GM12891 (cell line): ENCODE measurements at regions not wholly inside any gene's neighbourhood (a gene's known extent, or its start where the extent isn't known, plus 50 kb on each side); places are given as distances from the start of the nearest gene placed in this dataset.
"Not testable (repeated sequence)": the region's sequence is repeated elsewhere in the genome, so short reads cannot be mapped to it uniquely, and the experiment has no call there.

ENCODE experiments used
- DNase-seq: peaks from one replicate; pipeline ENCODE4 v3.0.0; 2011; ENCODE audit warnings: low spot score; ENCODE audit not compliant: insufficient read length
- FAIRE-seq: peaks from 2 replicates; lab custom pipeline; 2011; peaks lifted over from hg19 to GRCh38; lab: Jason Lieb, UNC
- PAX5 ChIP-seq: IDR thresholded peaks from 2 replicates; pipeline ENCODE4 v1.6.1; 2011; ENCODE audit warnings: low read length, moderate library complexity, mild to moderate bottlenecking; ENCODE audit not compliant: insufficient read depth, severe bottlenecking
- POLR2A ChIP-seq: IDR thresholded peaks from 2 replicates; pipeline ENCODE4 v1.6.1; 2011; ENCODE audit warnings: low read depth, low read length, control low read depth
- POLR2AphosphoS5 ChIP-seq: IDR thresholded peaks from 2 replicates; pipeline ENCODE4 v1.6.1; 2011; ENCODE audit warnings: low read depth, low read length, control low read depth
- POU2F2 ChIP-seq: IDR thresholded peaks from 2 replicates; pipeline ENCODE4 v1.6.1; 2011; ENCODE audit warnings: low read depth, mild to moderate bottlenecking, control low read depth, low read length, moderate library complexity
- SPI1 ChIP-seq: IDR thresholded peaks from 2 replicates; pipeline ENCODE4 v1.6.1; 2011; ENCODE audit warnings: low read depth, low read length, control low read depth
- TAF1 ChIP-seq: IDR thresholded peaks from 2 replicates; pipeline ENCODE4 v1.6.1; 2011; ENCODE audit warnings: low read depth, low read length, control low read depth

DNA sequence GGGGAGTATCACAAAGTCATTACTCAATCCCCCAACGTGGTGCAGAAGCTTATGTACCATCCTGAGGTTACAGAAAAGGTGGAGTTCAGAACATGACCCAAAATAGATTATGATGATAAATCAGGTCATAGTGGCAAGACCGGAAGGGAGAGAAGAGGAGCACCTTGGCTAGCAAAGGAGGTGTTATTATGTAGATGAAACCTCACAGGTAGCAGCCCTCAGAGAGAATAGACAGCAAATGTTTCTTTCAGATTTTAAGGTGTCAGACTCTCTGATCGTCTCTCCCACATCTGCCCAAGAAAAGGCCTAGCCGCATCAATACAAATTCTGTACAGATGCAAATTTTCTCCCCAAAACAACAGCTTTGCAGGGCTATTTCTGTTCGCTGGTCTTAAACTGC lies 88.3 kb upstream of the SEMA3D start:
- FAIRE-seq: no peak
- TF ChIP-seq SPI1 (no peak), POLR2AphosphoS5 (no peak), TAF1 (no peak), POLR2A (no peak), POU2F2 (no peak), PAX5 (no peak)

GRCh38 chr7:85274454-85274853 lies 87.6 kb upstream of the SEMA3D start:
- DNase-seq (no peak), FAIRE-seq (no peak)
- TF ChIP-seq POLR2AphosphoS5: no peak
- TF ChIP-seq POU2F2: no peak
- no peak for TF ChIP-seq SPI1
- no peak for TF ChIP-seq TAF1
- TF ChIP-seq PAX5: no peak
- no peak for TF ChIP-seq POLR2A

More for the DNA sequence above, 88.3 kb upstream of the SEMA3D start:
- no peak for DNase-seq

DNA sequence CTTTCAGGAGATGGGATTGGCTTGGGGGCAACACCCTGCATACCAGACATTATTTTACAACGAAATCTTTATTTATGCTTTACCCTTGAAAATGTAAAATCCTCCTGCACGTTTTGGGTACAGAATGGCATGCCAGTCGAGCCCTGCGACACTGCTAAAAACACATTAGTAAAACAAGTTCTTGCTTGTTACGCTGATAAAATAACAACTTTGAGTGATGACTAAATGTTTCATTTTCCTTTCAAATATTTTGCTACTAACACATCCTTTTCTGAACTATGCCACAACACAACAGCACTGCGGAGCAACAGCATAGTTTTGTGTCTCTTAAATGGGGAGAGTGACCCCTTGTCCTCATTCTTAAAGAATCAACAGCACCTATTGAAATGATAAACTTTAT lies 76.0 kb upstream of the SEMA3D start:
- TF ChIP-seq SPI1: no peak
- no peak for TF ChIP-seq TAF1
- TF ChIP-seq POLR2AphosphoS5: no peak
- no peak for TF ChIP-seq POU2F2
- no peak for TF ChIP-seq PAX5
- no peak for TF ChIP-seq POLR2A
- DNase-seq: no peak
- FAIRE-seq: no peak

GRCh38 chr7:85261336-85261735 lies 74.5 kb upstream of the SEMA3D start:
- DNase-seq (no peak), FAIRE-seq (no peak)
- TF ChIP-seq TAF1 (no peak), SPI1 (no peak), PAX5 (no peak), POU2F2 (no peak), POLR2A (no peak), POLR2AphosphoS5 (no peak)

DNA sequence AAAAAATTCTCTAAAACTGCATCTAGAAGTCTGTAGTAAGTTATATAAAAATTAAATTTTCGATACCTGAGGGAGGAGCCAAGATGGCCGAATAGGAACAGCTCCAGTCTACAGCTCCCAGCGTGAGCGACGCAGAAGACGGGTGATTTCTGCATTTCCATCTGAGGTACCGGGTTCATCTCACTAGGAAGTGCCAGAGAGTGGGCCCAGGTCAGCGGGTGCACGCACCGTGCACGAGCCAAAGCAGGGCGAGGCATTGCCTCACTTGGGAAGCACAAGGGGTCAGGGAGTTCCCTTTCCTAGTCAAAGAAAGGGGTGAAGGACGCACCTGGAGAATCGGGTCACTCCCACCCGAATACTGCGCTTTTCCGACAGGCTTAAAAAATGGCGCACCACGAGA lies 62.9 kb upstream of the SEMA3D start:
- FAIRE-seq, DNase-seq: not testable (repeated sequence)

- no peak for DNase-seq
- TF ChIP-seq SPI1: no peak
- no peak for TF ChIP-seq POLR2A
- TF ChIP-seq POU2F2: no peak
- TF ChIP-seq TAF1: no peak
- TF ChIP-seq PAX5: no peak
- TF ChIP-seq POLR2AphosphoS5: no peak
- FAIRE-seq: no peak
Measured at GRCh38 chr7:85239109-85239508, 52.3 kb upstream of the SEMA3D start.

DNA sequence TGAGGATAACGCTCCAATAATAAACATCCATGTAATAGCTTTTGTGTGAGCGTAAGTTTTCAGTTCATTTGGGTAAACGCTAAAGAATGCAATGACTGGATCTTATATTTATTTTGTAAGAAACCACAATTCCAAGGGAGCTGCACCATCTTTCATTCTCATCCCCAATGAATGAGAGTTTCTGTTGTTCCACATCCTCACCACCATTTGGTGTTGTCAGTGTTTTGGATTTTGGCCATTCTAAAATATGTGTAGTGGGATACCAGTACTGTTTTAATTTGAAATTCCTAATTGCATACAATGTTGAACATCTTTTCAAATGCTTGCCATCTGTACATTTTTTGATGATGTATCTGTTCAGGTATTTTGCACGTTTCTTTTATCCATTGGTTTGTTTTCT lies 50.9 kb upstream of the SEMA3D start:
- TF ChIP-seq POLR2AphosphoS5: no peak
- no peak for TF ChIP-seq POLR2A
- no peak for DNase-seq

More for the DNA sequence above, 50.9 kb upstream of the SEMA3D start:
- no peak for FAIRE-seq
